Neural progenitor cell (in vitro differentiated cells): ENCODE measurements at regions not wholly inside any gene's neighbourhood (a gene's known extent, or its start where the extent isn't known, plus 50 kb on each side); places are given as distances from the start of the nearest gene placed in this dataset.
A peak's percentile ranks its signal among the peaks of the same experiment; 100 is the strongest.

Experiments used
- DNase-seq: peaks from one replicate; pipeline ENCODE4 v3.0.0-alpha.2; 2016; ENCODE audit warnings: low spot score
- H2AFZ ChIP-seq: fragments of 200-600 bp; sonication (generic); replicated peaks from 2 replicates; pipeline ENCODE4 v1.6.1; 2016; ENCODE audit warnings: antibody characterized with exemption
- H3F3A ChIP-seq: fragments of 200-600 bp; sonication (generic); 2 replicates; pipeline ENCODE4 v1.6.1; 2016; ENCODE audit warnings: antibody characterized with exemption, low read depth
- H3K27ac ChIP-seq: fragments of 200-600 bp; sonication (generic); 2 replicates; pipeline ENCODE4 v1.5.1; 2016; ENCODE audit warnings: mild to moderate bottlenecking
- H3K27me3 ChIP-seq: fragments of 200-600 bp; sonication (generic); 2 replicates; pipeline ENCODE4 v1.6.1; 2016; ENCODE audit warnings: mild to moderate bottlenecking, moderate library complexity
- H3K36me3 ChIP-seq: fragments of 200-600 bp; sonication (generic); 2 replicates; pipeline ENCODE4 v1.5.1; 2016
- H3K4me1 ChIP-seq: fragments of 200-600 bp; sonication (generic); 2 replicates; pipeline ENCODE4 v1.6.1; 2016; ENCODE audit warnings: mixed run types
- H3K4me2 ChIP-seq: fragments of 200-600 bp; sonication (generic); 2 replicates; pipeline ENCODE4 v1.6.1; 2016
- H3K4me3 ChIP-seq: fragments of 200-600 bp; sonication (generic); 2 replicates; pipeline ENCODE4 v1.5.1; 2016
- H3K79me2 ChIP-seq: fragments of 200-600 bp; sonication (generic); 2 replicates; pipeline ENCODE4 v1.6.1; 2016; ENCODE audit warnings: low read depth
- H3K9ac ChIP-seq: fragments of 200-600 bp; sonication (generic); 2 replicates; pipeline ENCODE4 v1.6.1; 2016
- H3K9me3 ChIP-seq: fragments of 200-600 bp; sonication (generic); 2 replicates; pipeline ENCODE4 v1.5.1; 2016; ENCODE audit warnings: low read depth
- H4K20me1 ChIP-seq: fragments of 200-600 bp; sonication (generic); 2 replicates; pipeline ENCODE4 v1.6.1; 2016; ENCODE audit warnings: low read depth
- H3K27ac Mint-ChIP-seq: 3 replicates; pipeline ENCODE4 v1.8.0; 2021; ENCODE audit warnings: mixed read lengths
- H3K27me3 Mint-ChIP-seq: 2 replicates; pipeline ENCODE4 v1.8.0; 2022; ENCODE audit warnings: low read depth, mild to moderate bottlenecking, inconsistent platforms, moderate library complexity, mixed read lengths; ENCODE audit not compliant: insufficient read depth
- H3K36me3 Mint-ChIP-seq: 3 replicates; pipeline ENCODE4 v1.8.0; 2021; ENCODE audit warnings: mixed read lengths
- H3K4me1 Mint-ChIP-seq: 3 replicates; pipeline ENCODE4 v1.8.0; 2021; ENCODE audit warnings: mixed read lengths
- H3K4me3 Mint-ChIP-seq: 3 replicates; pipeline ENCODE4 v1.8.0; 2021; ENCODE audit warnings: mild to moderate bottlenecking, moderate library complexity, mixed read lengths
- H3K9me3 Mint-ChIP-seq: 3 replicates; pipeline ENCODE4 v1.8.0; 2020; ENCODE audit warnings: mixed read lengths
- CTCF ChIP-seq: fragments of 200-600 bp; sonication (generic); IDR thresholded peaks from 2 replicates; pipeline ENCODE4 v1.5.1; 2017; ENCODE audit warnings: antibody characterized with exemption, mild to moderate bottlenecking
- EZH2 ChIP-seq: fragments of 200-600 bp; sonication (generic); IDR thresholded peaks from 2 replicates; pipeline ENCODE4 v1.6.1; 2017; ENCODE audit warnings: antibody characterized with exemption, mild to moderate bottlenecking, moderate library complexity
- EZH2phosphoT487 ChIP-seq: fragments of 200-600 bp; sonication (generic); IDR thresholded peaks from 2 replicates; pipeline ENCODE4 v1.6.1; 2017; ENCODE audit warnings: antibody characterized with exemption

- H3K4me1 Mint-ChIP-seq = peaks cover 65% of the 10 kb centered on the region
- DNase-seq = no peak
- H3K4me2 ChIP-seq = no peak overlapping the region
Measured at GRCh38 chr2:120932881-120933280, 197.2 kb downstream of the GLI2 start.

GRCh38 chr2:120933693-120934573 lies 198.3 kb downstream of the GLI2 start:
- DNase-seq = no peak
- Histone ChIP-seq H3K27ac (no peak overlapping the region), H3K27me3 (no peaks in the 10 kb centered on the region), H3F3A (no peaks in the 10 kb centered on the region), H3K79me2 (peaks cover 25% of the 10 kb centered on the region), H3K4me2 (no peak overlapping the region), H4K20me1 (peaks cover 78% of the 10 kb centered on the region), H3K4me3 (no peak overlapping the region), H3K9me3 (no peaks in the 10 kb centered on the region), H3K36me3 (no peaks in the 10 kb centered on the region), H3K9ac (no peak overlapping the region), H3K4me1 (peaks cover 6% of the 10 kb centered on the region), H2AFZ (no peak overlapping the region)
- H3K4me3 Mint-ChIP-seq = peak overlapping the region; percentile 7
- TF ChIP-seq EZH2 (no peak), CTCF (no peak), EZH2phosphoT487 (no peak)
- H3K9me3 Mint-ChIP-seq = peaks cover 7% of the 10 kb centered on the region
- peak overlapping the region; percentile 9 for H3K27ac Mint-ChIP-seq
- peaks cover 2% of the 10 kb centered on the region for H3K27me3 Mint-ChIP-seq
- peaks cover 64% of the 10 kb centered on the region for H3K4me1 Mint-ChIP-seq
- H3K36me3 Mint-ChIP-seq = peaks cover 33% of the 10 kb centered on the region

More at GRCh38 chr2:120932881-120933280, 197.2 kb downstream of the GLI2 start:
- peaks cover 6% of the 10 kb centered on the region for H3K4me1 ChIP-seq
- no peaks in the 10 kb centered on the region for H3F3A ChIP-seq
- H3K27ac ChIP-seq = no peak overlapping the region
- H3K79me2 ChIP-seq = peaks cover 16% of the 10 kb centered on the region
- TF ChIP-seq EZH2 (no peak), EZH2phosphoT487 (no peak), CTCF (no peak)
- H3K4me3 ChIP-seq = no peak overlapping the region
- no peaks in the 10 kb centered on the region for H3K9me3 ChIP-seq
- H3K36me3 ChIP-seq = no peaks in the 10 kb centered on the region
- H2AFZ ChIP-seq = no peak overlapping the region
- H3K9me3 Mint-ChIP-seq = peaks cover 7% of the 10 kb centered on the region
- H3K27ac Mint-ChIP-seq = peak overlapping the region; percentile 58
- H3K36me3 Mint-ChIP-seq = peaks cover 35% of the 10 kb centered on the region
- no peaks in the 10 kb centered on the region for H3K27me3 ChIP-seq
- H3K9ac ChIP-seq = no peak overlapping the region
- H3K4me3 Mint-ChIP-seq = peak overlapping the region; percentile 7
- peaks cover 5% of the 10 kb centered on the region for H3K27me3 Mint-ChIP-seq
- peaks cover 71% of the 10 kb centered on the region for H4K20me1 ChIP-seq

- H3K4me1 ChIP-seq = peaks cover 6% of the 10 kb centered on the region
- H3K4me2 ChIP-seq = no peak overlapping the region
- Mint-ChIP-seq H3K9me3 (peaks cover 7% of the 10 kb centered on the region), H3K4me1 (peaks cover 70% of the 10 kb centered on the region), H3K4me3 (peak overlapping the region; percentile 33), H3K27ac (peak overlapping the region; percentile 94), H3K27me3 (peaks cover 2% of the 10 kb centered on the region), H3K36me3 (peaks cover 25% of the 10 kb centered on the region)
- H3K79me2 ChIP-seq = peaks cover 25% of the 10 kb centered on the region
- H3K27ac ChIP-seq = no peak overlapping the region
- no peaks in the 10 kb centered on the region for H3K27me3 ChIP-seq
- no peaks in the 10 kb centered on the region for H3K36me3 ChIP-seq
- H3K9me3 ChIP-seq = no peaks in the 10 kb centered on the region
- TF ChIP-seq CTCF (no peak), EZH2 (no peak), EZH2phosphoT487 (no peak)
- no peak overlapping the region for H3K9ac ChIP-seq
- H3K4me3 ChIP-seq = no peak overlapping the region
- peaks cover 81% of the 10 kb centered on the region for H4K20me1 ChIP-seq
- DNase-seq = no peak
- H3F3A ChIP-seq = no peaks in the 10 kb centered on the region
- no peak overlapping the region for H2AFZ ChIP-seq
Measured at GRCh38 chr2:120934574-120935338, 199.1 kb downstream of the GLI2 start.
